ENCODE measurements at regions not wholly inside any gene's neighbourhood (a gene's known extent, or its start where the extent isn't known, plus 50 kb on each side); places are given as distances from the start of the nearest gene placed in this dataset.

- no peaks in the 10 kb centered on the region for H3K79me2 ChIP-seq (ENCODE audit: insufficient read depth, low read length)
- no peak for TF ChIP-seq CTCF (IDR thresholded peaks at IDR 0.05; ENCODE audit: insufficient read depth, low read depth, low read length)
- TF ChIP-seq EZH2 (IDR thresholded peaks at IDR 0.05; ENCODE audit: insufficient read depth, low read length): no peak
- no peak overlapping the region for H3K4me3 ChIP-seq (ENCODE audit: insufficient read depth, low read depth, low read length)
- H3K27ac ChIP-seq (ENCODE audit: low read depth, low read length): no peak overlapping the region
- Mint-ChIP-seq H3K36me3 (ENCODE audit: low read depth, unreplicated experiment) (no peaks in the 10 kb centered on the region), H3K9me3 (ENCODE audit: unreplicated experiment) (peaks cover 2% of the 10 kb centered on the region), H3K27me3 (ENCODE audit: low read depth, unreplicated experiment) (peaks cover 4% of the 10 kb centered on the region), H3K27ac (ENCODE audit: unreplicated experiment) (no peak overlapping the region), H3K4me1 (ENCODE audit: low read depth, unreplicated experiment) (peaks cover 1% of the 10 kb centered on the region), H3K4me3 (ENCODE audit: unreplicated experiment) (no peak overlapping the region)
- no peaks in the 10 kb centered on the region for H3K4me1 ChIP-seq (ENCODE audit: insufficient read depth, low read length)
- H3K27me3 ChIP-seq (ENCODE audit: insufficient read depth, low read length): no peaks in the 10 kb centered on the region
- H2AFZ ChIP-seq (ENCODE audit: low read depth, low read length): no peak overlapping the region
- H3K4me2 ChIP-seq (ENCODE audit: low read length): no peak overlapping the region
- H4K20me1 ChIP-seq (ENCODE audit: insufficient read depth, low read length): no peaks in the 10 kb centered on the region
- no peaks in the 10 kb centered on the region for H3K9me3 ChIP-seq (ENCODE audit: insufficient read depth, low read depth, low read length)
- FAIRE-seq (no peak), DNase-seq (ENCODE audit: low read depth) (no peak)
- H3K36me3 ChIP-seq (ENCODE audit: insufficient read depth, low read length): no peaks in the 10 kb centered on the region
- no peak overlapping the region for H3K9ac ChIP-seq (ENCODE audit: low read length)
Observed at GRCh38 chr18:57202881-57203280, 56.0 kb downstream of the BOD1L2 start.

- Histone ChIP-seq H3K4me1 (ENCODE audit: insufficient read depth, low read length) (peaks cover 8% of the 10 kb centered on the region), H3K4me3 (ENCODE audit: insufficient read depth, low read depth, low read length) (no peak overlapping the region), H3K9me3 (ENCODE audit: insufficient read depth, low read depth, low read length) (no peaks in the 10 kb centered on the region), H3K79me2 (ENCODE audit: insufficient read depth, low read length) (no peaks in the 10 kb centered on the region), H4K20me1 (ENCODE audit: insufficient read depth, low read length) (no peaks in the 10 kb centered on the region), H3K27me3 (ENCODE audit: insufficient read depth, low read length) (no peaks in the 10 kb centered on the region), H3K9ac (ENCODE audit: low read length) (no peak overlapping the region), H3K36me3 (ENCODE audit: insufficient read depth, low read length) (no peaks in the 10 kb centered on the region), H2AFZ (ENCODE audit: low read depth, low read length) (no peak overlapping the region), H3K27ac (ENCODE audit: low read depth, low read length) (no peak overlapping the region), H3K4me2 (ENCODE audit: low read length) (no peak overlapping the region)
- no peak for FAIRE-seq
- Mint-ChIP-seq H3K9me3 (ENCODE audit: unreplicated experiment) (no peaks in the 10 kb centered on the region), H3K4me1 (ENCODE audit: low read depth, unreplicated experiment) (peaks cover 7% of the 10 kb centered on the region), H3K27ac (ENCODE audit: unreplicated experiment) (no peak overlapping the region), H3K36me3 (ENCODE audit: low read depth, unreplicated experiment) (no peaks in the 10 kb centered on the region), H3K4me3 (ENCODE audit: unreplicated experiment) (no peak overlapping the region), H3K27me3 (ENCODE audit: low read depth, unreplicated experiment) (peaks cover 4% of the 10 kb centered on the region)
- DNase-seq (ENCODE audit: low read depth): no peak
- no peak for TF ChIP-seq EZH2 (IDR thresholded peaks at IDR 0.05; ENCODE audit: insufficient read depth, low read length)
- TF ChIP-seq CTCF (IDR thresholded peaks at IDR 0.05; ENCODE audit: insufficient read depth, low read depth, low read length): no peak
Observed at GRCh38 chr18:57205641-57206040, 58.8 kb downstream of the BOD1L2 start.

- H3K4me3 ChIP-seq (ENCODE audit: insufficient read depth, low read depth, low read length): no peak overlapping the region
- H3K79me2 ChIP-seq (ENCODE audit: insufficient read depth, low read length): no peaks in the 10 kb centered on the region
- H3K36me3 ChIP-seq (ENCODE audit: insufficient read depth, low read length): no peaks in the 10 kb centered on the region
- no peak overlapping the region for H3K4me3 Mint-ChIP-seq (ENCODE audit: unreplicated experiment)
- peaks cover 12% of the 10 kb centered on the region for H3K4me1 ChIP-seq (ENCODE audit: insufficient read depth, low read length)
- no peaks in the 10 kb centered on the region for H4K20me1 ChIP-seq (ENCODE audit: insufficient read depth, low read length)
- H3K9ac ChIP-seq (ENCODE audit: low read length): no peak overlapping the region
- no peak overlapping the region for H2AFZ ChIP-seq (ENCODE audit: low read depth, low read length)
- H3K36me3 Mint-ChIP-seq (ENCODE audit: low read depth, unreplicated experiment): no peaks in the 10 kb centered on the region
- H3K27ac ChIP-seq (ENCODE audit: low read depth, low read length): no peak overlapping the region
- H3K4me2 ChIP-seq (ENCODE audit: low read length): no peak overlapping the region
- no peak for TF ChIP-seq EZH2 (IDR thresholded peaks at IDR 0.05; ENCODE audit: insufficient read depth, low read length)
- no peak for TF ChIP-seq CTCF (IDR thresholded peaks at IDR 0.05; ENCODE audit: insufficient read depth, low read depth, low read length)
- H3K27ac Mint-ChIP-seq (ENCODE audit: unreplicated experiment): no peak overlapping the region
- peaks cover 9% of the 10 kb centered on the region for H3K4me1 Mint-ChIP-seq (ENCODE audit: low read depth, unreplicated experiment)
- FAIRE-seq: no peak
- peaks cover 2% of the 10 kb centered on the region for H3K27me3 Mint-ChIP-seq (ENCODE audit: low read depth, unreplicated experiment)
- no peaks in the 10 kb centered on the region for H3K27me3 ChIP-seq (ENCODE audit: insufficient read depth, low read length)
- no peaks in the 10 kb centered on the region for H3K9me3 Mint-ChIP-seq (ENCODE audit: unreplicated experiment)
- DNase-seq (ENCODE audit: low read depth): no peak
- no peaks in the 10 kb centered on the region for H3K9me3 ChIP-seq (ENCODE audit: insufficient read depth, low read depth, low read length)
Observed at GRCh38 chr18:57207124-57207916, 60.4 kb downstream of the BOD1L2 start.
